Esophagus squamous epithelium (tissue), 5 donors: ENCODE measurements at regions not wholly inside any gene's neighbourhood (a gene's known extent, or its start where the extent isn't known, plus 50 kb on each side); places are given as distances from the start of the nearest gene placed in this dataset.

Experiments
- DNase-seq: peaks from one replicate; lab custom pipeline; 2025; lab: John Stamatoyannopoulos, UW
- H3K27ac ChIP-seq, 4 donors: fragments of 200-600 bp; sonication (generic); one replicate each; pipeline ENCODE4 v1.5.1; 2016 to 2019; ENCODE audit warnings: mild to moderate bottlenecking in 1 of 4
- H3K27me3 ChIP-seq, 4 donors: fragments of 200-600 bp; sonication (generic); 1 replicate in 3 of 4; 2 replicates in 1 of 4; pipeline versions ENCODE4 v1.5.1 to v1.6.0; 2017 to 2021; ENCODE audit warnings: antibody characterized with exemption in 1 of 4
- H3K36me3 ChIP-seq, 3 donors: fragments of 200-600 bp; sonication (generic); one replicate each; pipeline ENCODE4 v1.5.1; 2016 to 2019
- H3K4me1 ChIP-seq, 3 donors: fragments of 200-600 bp; sonication (generic); one replicate each; pipeline ENCODE4 v1.5.1; 2017 to 2019
- H3K4me3 ChIP-seq, 4 donors: fragments of 200-600 bp; sonication (generic); 1 replicate in 3 of 4; 2 replicates in 1 of 4; pipeline ENCODE4 v1.5.1; 2016 to 2019; ENCODE audit warnings: mild to moderate bottlenecking in 2 of 4, moderate library complexity in 1 of 4
- H3K9me3 ChIP-seq, 3 donors: fragments of 200-600 bp; sonication (generic); one replicate each; pipeline ENCODE4 v1.5.1; 2016 to 2019
- POLR2A ChIP-seq, 4 donors: fragments of 450-650 bp; IDR thresholded peaks; one replicate each; pipeline ENCODE4 v1.6.1; 2017; ENCODE audit warnings: antibody characterized with exemption in 4 of 4, mild to moderate bottlenecking in 4 of 4, moderate library complexity in 3 of 4
- WGBS, 2 donors: methylation state at CpG; one replicate each; pipeline ENCODE4 v1.1.5; 2018; 5-methylcytosine and 5-hydroxymethylcytosine counted together
- intact Hi-C: fragments of 100-400 bp; cut with DNase I; formaldehyde crosslinking; loops from one replicate; pipeline ENCODE4 v1.15.0; 2022
- TF ChIP-seq, protein P1 (sequence below), 6 experiments: fragments of 450-650 bp in 4 of 6; fragments of 200-600 bp in 2 of 6; sonication (generic) in 2 of 6; IDR thresholded peaks; one replicate each; pipeline ENCODE4 v1.5.1; 2016 to 2019; ENCODE audit warnings: antibody characterized with exemption in 6 of 6, mild to moderate bottlenecking in 4 of 6, moderate library complexity in 4 of 6
- donor health status: DM: yes; HTN: yes; CAD: no.

DNA sequence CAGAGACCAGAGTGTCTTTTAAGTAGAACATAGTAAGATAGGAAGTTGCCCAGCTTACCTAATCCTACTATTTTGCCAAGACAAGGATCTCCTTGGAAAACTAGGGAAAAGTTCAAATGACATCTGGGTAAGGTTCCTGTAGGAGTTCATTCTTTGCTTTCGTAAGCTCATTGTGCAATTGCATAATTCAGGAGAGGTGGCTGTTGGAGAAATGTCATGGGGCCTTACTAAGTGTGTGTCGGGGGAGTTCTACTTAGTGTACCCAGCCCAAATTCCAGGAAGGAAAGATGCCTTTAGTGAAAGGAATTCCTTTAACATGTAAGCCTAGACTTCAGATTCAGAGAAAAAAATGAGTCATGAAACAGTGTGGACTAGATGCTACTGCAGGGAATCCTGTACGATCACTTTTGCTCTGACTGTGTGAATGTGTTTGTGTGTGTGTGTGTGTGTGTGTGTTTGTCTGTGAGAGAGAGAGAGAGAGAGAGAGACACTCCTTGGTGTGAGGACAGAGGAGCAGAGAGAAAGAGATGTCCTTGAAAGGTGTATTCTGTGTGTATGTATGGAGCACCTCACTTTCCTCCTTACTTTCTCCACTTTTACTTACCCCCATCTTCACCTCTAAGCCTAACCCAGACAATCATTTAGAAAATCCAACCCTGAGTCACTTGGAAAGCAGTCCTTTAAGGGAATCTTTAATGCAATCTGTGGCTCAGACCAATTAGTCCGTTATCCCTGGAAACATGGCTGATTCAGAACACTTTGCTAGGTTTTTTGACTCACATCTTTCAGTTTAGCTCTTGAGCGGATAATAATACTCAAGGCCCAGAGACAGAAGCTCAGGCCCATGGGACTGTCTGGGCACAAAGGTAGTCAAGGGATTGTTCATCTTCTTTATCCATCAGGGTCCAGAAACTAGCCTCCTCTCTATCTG lies 114.5 kb upstream of the ACSL4 start:
- peaks cover 0 to 14% (median 7%) of the 10 kb centered on the region in 3 donors for H3K4me1 ChIP-seq
- peak overlapping the region in 1 of 4 donors; percentile 45 for H3K27ac ChIP-seq
- H3K36me3 ChIP-seq, result no peaks in the 10 kb centered on the region
- 33 to 56% methylated on average over 4 to 5 of the region's 5 CpGs for WGBS, 2 donors
- intact Hi-C loops, result no loop called here
- no peaks in the 10 kb centered on the region for H3K9me3 ChIP-seq
- TF ChIP-seq POLR2A (IDR thresholded peaks at IDR 0.05), result no peak
- TF ChIP-seq, protein P1, sequence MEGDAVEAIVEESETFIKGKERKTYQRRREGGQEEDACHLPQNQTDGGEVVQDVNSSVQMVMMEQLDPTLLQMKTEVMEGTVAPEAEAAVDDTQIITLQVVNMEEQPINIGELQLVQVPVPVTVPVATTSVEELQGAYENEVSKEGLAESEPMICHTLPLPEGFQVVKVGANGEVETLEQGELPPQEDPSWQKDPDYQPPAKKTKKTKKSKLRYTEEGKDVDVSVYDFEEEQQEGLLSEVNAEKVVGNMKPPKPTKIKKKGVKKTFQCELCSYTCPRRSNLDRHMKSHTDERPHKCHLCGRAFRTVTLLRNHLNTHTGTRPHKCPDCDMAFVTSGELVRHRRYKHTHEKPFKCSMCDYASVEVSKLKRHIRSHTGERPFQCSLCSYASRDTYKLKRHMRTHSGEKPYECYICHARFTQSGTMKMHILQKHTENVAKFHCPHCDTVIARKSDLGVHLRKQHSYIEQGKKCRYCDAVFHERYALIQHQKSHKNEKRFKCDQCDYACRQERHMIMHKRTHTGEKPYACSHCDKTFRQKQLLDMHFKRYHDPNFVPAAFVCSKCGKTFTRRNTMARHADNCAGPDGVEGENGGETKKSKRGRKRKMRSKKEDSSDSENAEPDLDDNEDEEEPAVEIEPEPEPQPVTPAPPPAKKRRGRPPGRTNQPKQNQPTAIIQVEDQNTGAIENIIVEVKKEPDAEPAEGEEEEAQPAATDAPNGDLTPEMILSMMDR (IDR thresholded peaks at IDR 0.05), result no peak
- no peak overlapping the region for H3K4me3 ChIP-seq
- H3K27me3 ChIP-seq, result no peaks in the 10 kb centered on the region
- no peak for DNase-seq

DNA sequence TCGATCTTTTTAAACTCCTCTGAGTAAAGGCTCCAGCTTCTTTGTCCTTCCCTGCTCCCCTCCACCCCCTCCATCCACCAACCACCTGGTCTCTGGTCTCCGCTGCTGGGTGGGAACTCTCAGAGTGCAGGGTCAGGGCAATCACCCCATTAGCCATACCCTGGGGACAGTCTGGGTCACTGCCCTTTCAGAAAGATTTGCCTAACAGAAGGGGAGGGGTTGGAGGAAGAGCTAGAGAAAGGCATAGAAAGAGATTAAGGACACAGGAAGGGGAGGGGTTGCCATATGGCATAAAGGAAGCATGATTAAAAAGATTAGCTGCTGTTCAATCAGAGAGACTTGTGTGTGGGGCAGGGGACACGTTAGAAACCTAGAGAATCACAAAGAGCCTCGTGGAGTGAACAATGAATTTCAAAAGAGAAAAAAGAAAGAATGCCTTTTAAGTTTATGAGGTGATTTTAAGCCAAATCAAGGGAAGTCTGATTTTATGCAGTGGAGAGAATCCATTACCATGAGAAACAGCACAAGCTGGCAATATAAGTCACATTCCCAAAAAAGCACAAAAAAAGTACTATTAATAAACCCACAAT lies 115.5 kb upstream of the ACSL4 start:
- TF ChIP-seq, protein P1 (IDR thresholded peaks at IDR 0.05), result no peak
- no peak for DNase-seq
- Histone ChIP-seq H3K36me3 (no peaks in the 10 kb centered on the region), H3K27ac (peak overlapping the region in 1 of 4 donors; percentile 45), H3K4me3 (no peak overlapping the region), H3K4me1 (peaks cover 0 to 14% (median 7%) of the 10 kb centered on the region in 3 donors), H3K27me3 (no peaks in the 10 kb centered on the region), H3K9me3 (peaks cover 0 to under 1% (median 0%) of the 10 kb centered on the region in 3 donors)
- WGBS, 2 donors, result 29 to 36% methylated on average over 3 to 4 of the region's 4 CpGs
- intact Hi-C loops, result no loop called here

DNA sequence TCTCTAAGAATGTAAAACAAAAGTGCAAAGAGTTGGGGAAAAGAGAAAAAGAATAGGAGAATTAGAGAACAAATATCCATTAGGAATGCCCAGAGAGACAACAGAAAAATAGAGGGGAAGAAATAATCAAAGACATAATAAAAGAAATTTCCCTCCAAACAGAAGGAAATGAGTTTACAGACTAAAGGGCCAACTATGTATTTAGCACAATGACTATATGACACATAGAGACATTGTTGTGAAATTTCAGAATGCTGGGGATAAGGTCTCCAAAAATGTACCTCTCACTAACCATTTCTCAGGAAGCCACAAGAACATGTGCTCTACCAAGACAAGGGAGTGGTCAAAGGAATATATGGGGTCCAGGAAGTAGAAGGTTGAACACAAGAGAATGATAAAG lies 121.0 kb upstream of the ACSL4 start:
- intact Hi-C loops, result loop anchor here (10.0 kb wide), 1 partner anchor 139 kb away; no protein-coding TSS in a partner anchor
- H3K4me1 ChIP-seq, result peaks cover 0 to 14% (median 0%) of the 10 kb centered on the region in 3 donors
- no peaks in the 10 kb centered on the region for H3K27me3 ChIP-seq
- H3K9me3 ChIP-seq, result peaks cover 0 to 8% (median 0%) of the 10 kb centered on the region in 3 donors
- no peaks in the 10 kb centered on the region for H3K36me3 ChIP-seq
- no peak for DNase-seq
- TF ChIP-seq POLR2A (IDR thresholded peaks at IDR 0.05), result no peak
- TF ChIP-seq, protein P1 (IDR thresholded peaks at IDR 0.05), result no peak
- H3K27ac ChIP-seq, result no peak overlapping the region
- H3K4me3 ChIP-seq, result no peak overlapping the region

DNA sequence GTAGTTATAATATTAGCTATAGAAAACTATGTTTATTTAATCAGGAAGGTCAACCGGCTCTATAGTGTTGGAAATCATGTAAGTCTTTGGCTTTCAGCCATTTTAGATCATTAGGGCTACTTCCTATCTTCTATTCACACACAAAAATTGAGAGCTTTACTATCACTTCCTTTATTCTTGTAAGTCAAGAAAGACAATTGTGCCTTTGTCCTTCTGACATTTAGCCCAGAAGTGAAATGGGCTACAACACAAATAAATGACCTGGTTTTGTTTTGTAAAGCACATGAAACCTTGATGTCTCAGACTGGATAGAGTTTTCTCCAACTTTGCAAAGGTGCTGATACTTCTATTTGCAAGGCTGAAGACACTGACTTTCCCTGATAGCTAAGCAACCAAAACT lies 122.4 kb upstream of the ACSL4 start:
- Histone ChIP-seq H3K27me3 (no peaks in the 10 kb centered on the region), H3K27ac (no peak overlapping the region), H3K9me3 (peaks cover 0 to 8% (median 0%) of the 10 kb centered on the region in 3 donors), H3K36me3 (no peaks in the 10 kb centered on the region), H3K4me3 (no peak overlapping the region), H3K4me1 (peaks cover 0 to 14% (median 0%) of the 10 kb centered on the region in 3 donors)
- 23 to 30% methylated on average over 1 of the region's 1 CpG for WGBS, 2 donors
- DNase-seq, result no peak
- intact Hi-C loops, result loop anchor here (10.0 kb wide), 1 partner anchor 141 kb away; no protein-coding TSS in a partner anchor
- no peak for TF ChIP-seq POLR2A (IDR thresholded peaks at IDR 0.05)
- TF ChIP-seq, protein P1 (IDR thresholded peaks at IDR 0.05), result no peak

DNA sequence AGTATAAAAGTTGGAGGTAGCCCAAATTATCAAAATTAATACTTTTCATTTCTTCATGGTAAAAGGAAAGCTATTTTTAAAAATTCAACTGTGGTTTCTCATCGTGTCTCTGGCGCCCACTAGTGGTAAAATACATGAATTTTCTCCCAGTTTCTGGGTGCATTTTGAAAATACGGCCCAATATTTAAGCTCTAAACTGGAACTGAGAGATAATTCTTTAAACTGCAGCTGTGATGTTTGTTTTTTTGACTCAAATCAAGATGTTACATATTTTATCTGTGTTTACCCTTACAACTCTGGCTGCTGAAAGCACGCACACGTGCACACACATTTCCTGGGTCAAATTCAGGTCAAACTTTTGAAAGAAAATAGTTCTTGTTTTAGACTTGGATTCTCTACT lies 123.9 kb upstream of the ACSL4 start:
- Histone ChIP-seq H3K9me3 (peaks cover 0 to 8% (median 0%) of the 10 kb centered on the region in 3 donors), H3K4me1 (peaks cover 0 to 14% (median 0%) of the 10 kb centered on the region in 3 donors), H3K4me3 (peak overlapping the region in 1 of 4 donors; percentile 16), H3K27ac (peak overlapping the region in 3 of 4 donors; percentile 37 to 65 (median 42)), H3K27me3 (no peaks in the 10 kb centered on the region), H3K36me3 (no peaks in the 10 kb centered on the region)
- no peak for DNase-seq
- intact Hi-C loops, result loop anchor here (10.0 kb wide), 1 partner anchor 142 kb away; no protein-coding TSS in a partner anchor
- TF ChIP-seq, protein P1 (IDR thresholded peaks at IDR 0.05), result peak; percentile 48 to 80 (median 70)
- TF ChIP-seq POLR2A (IDR thresholded peaks at IDR 0.05), result no peak
- 12 to 20% methylated on average over 5 of the region's 5 CpGs for WGBS, 2 donors
